ENCODE measurements at regions not wholly inside any gene's neighbourhood (a gene's known extent, or its start where the extent isn't known, plus 50 kb on each side); places are given as distances from the start of the nearest gene placed in this dataset.

- no peak for TF ChIP-seq CTCF (IDR thresholded peaks at IDR 0.05)
- TF ChIP-seq POLR2A (IDR thresholded peaks at IDR 0.05; ENCODE audit: low read depth) = no peak
- no peak for TF ChIP-seq EP300 (IDR thresholded peaks at IDR 0.05)
Measured at GRCh38 chr6:4485735-4486134, 290.5 kb upstream of the CDYL start.
